Smooth muscle cell (in vitro differentiated cells): ENCODE measurements at regions not wholly inside any gene's neighbourhood (a gene's known extent, or its start where the extent isn't known, plus 50 kb on each side); places are given as distances from the start of the nearest gene placed in this dataset.
A peak's percentile ranks its signal among the peaks of the same experiment; 100 is the strongest.

Experiments used
- DNase-seq: peaks from one replicate; lab custom pipeline; 2025; ENCODE audit not compliant: unreplicated experiment; lab: John Stamatoyannopoulos, UW
- H2AFZ ChIP-seq: fragments of 200-600 bp; sonication (generic); 2 replicates; pipeline ENCODE4 v1.6.0; 2016; ENCODE audit warnings: antibody characterized with exemption, low read depth, mild to moderate bottlenecking
- H3F3A ChIP-seq: fragments of 200-600 bp; sonication (generic); 2 replicates; pipeline ENCODE4 v1.6.0; 2017; ENCODE audit warnings: antibody characterized with exemption, low read depth
- H3K27ac ChIP-seq: fragments of 200-600 bp; sonication (generic); 2 replicates; pipeline ENCODE4 v1.5.1; 2016; ENCODE audit warnings: low read depth, mild to moderate bottlenecking
- H3K27me3 ChIP-seq: fragments of 200-600 bp; sonication (generic); 2 replicates; pipeline ENCODE4 v1.6.1; 2016; ENCODE audit warnings: low read depth, mild to moderate bottlenecking
- H3K36me3 ChIP-seq: fragments of 200-600 bp; sonication (generic); 2 replicates; pipeline ENCODE4 v1.5.1; 2016; ENCODE audit warnings: low read depth
- H3K4me1 ChIP-seq: fragments of 200-600 bp; sonication (generic); 2 replicates; pipeline ENCODE4 v1.5.1; 2016; ENCODE audit warnings: low read depth
- H3K4me2 ChIP-seq: fragments of 200-600 bp; sonication (generic); 2 replicates; pipeline ENCODE4 v1.6.0; 2016; ENCODE audit warnings: mild to moderate bottlenecking
- H3K4me3 ChIP-seq: fragments of 200-600 bp; sonication (generic); 2 replicates; pipeline ENCODE4 v1.5.1; 2016; ENCODE audit warnings: mild to moderate bottlenecking
- H3K79me2 ChIP-seq: fragments of 200-600 bp; sonication (generic); 2 replicates; pipeline ENCODE4 v1.6.0; 2016; ENCODE audit warnings: low read depth, mild to moderate bottlenecking
- H3K9ac ChIP-seq: fragments of 200-600 bp; sonication (generic); 2 replicates; pipeline ENCODE4 v1.6.0; 2016; ENCODE audit warnings: low read depth
- H3K9me3 ChIP-seq: fragments of 200-600 bp; sonication (generic); replicated peaks from 2 replicates; pipeline ENCODE4 v1.5.1; 2016; ENCODE audit warnings: low read depth
- H4K20me1 ChIP-seq: fragments of 200-600 bp; sonication (generic); 2 replicates; pipeline ENCODE4 v1.6.0; 2016; ENCODE audit warnings: low read depth
- CTCF ChIP-seq: fragments of 200-600 bp; sonication (generic); IDR thresholded peaks from 2 replicates; pipeline ENCODE4 v1.5.1; 2017; ENCODE audit warnings: borderline replicate concordance, mild to moderate bottlenecking, antibody characterized with exemption; ENCODE audit not compliant: insufficient read depth, poor library complexity, severe bottlenecking
- WGBS: methylation state at CpG from one replicate; pipeline ENCODE4 v1.1.7; 2016; ENCODE audit warnings: low lambda C conversion rate; 5-methylcytosine and 5-hydroxymethylcytosine counted together

GRCh38 chr13:73168953-73169401 is 110.2 kb downstream of the KLF5 start:
- H3F3A ChIP-seq, result no peaks in the 10 kb centered on the region
- no peaks in the 10 kb centered on the region for H3K9me3 ChIP-seq
- H4K20me1 ChIP-seq, result no peaks in the 10 kb centered on the region
- H3K27ac ChIP-seq, result peak overlapping the region; percentile 87
- peaks cover 6% of the 10 kb centered on the region for H3K4me1 ChIP-seq
- WGBS, result 74% methylated on average over 8 of the region's 8 CpGs
- no peak for TF ChIP-seq CTCF
- H3K4me3 ChIP-seq, result no peak overlapping the region
- H3K4me2 ChIP-seq, result no peak overlapping the region
- peak overlapping the region; percentile 63 for H3K9ac ChIP-seq
- no peaks in the 10 kb centered on the region for H3K27me3 ChIP-seq
- no peak for DNase-seq
- H3K36me3 ChIP-seq, result no peaks in the 10 kb centered on the region
- H2AFZ ChIP-seq, result no peak overlapping the region
- H3K79me2 ChIP-seq, result no peaks in the 10 kb centered on the region

- H3K4me3 ChIP-seq, result no peak overlapping the region
- H3K4me1 ChIP-seq, result peaks cover 6% of the 10 kb centered on the region
- peak overlapping the region; percentile 63 for H3K9ac ChIP-seq
- DNase-seq, result no peak
- H2AFZ ChIP-seq, result no peak overlapping the region
- H3K9me3 ChIP-seq, result no peaks in the 10 kb centered on the region
- no peaks in the 10 kb centered on the region for H3K36me3 ChIP-seq
- H3K79me2 ChIP-seq, result no peaks in the 10 kb centered on the region
- no peaks in the 10 kb centered on the region for H3K27me3 ChIP-seq
- 74% methylated on average over 1 of the region's 1 CpG for WGBS
- TF ChIP-seq CTCF, result no peak
- H4K20me1 ChIP-seq, result no peaks in the 10 kb centered on the region
- peak overlapping the region; percentile 87 for H3K27ac ChIP-seq
- H3K4me2 ChIP-seq, result no peak overlapping the region
- no peaks in the 10 kb centered on the region for H3F3A ChIP-seq
Observed at GRCh38 chr13:73168226-73168952, 109.6 kb downstream of the KLF5 start.

GRCh38 chr13:73167028-73167820 is 108.4 kb downstream of the KLF5 start:
- H3K9ac ChIP-seq, result no peak overlapping the region
- no peaks in the 10 kb centered on the region for H3K27me3 ChIP-seq
- H2AFZ ChIP-seq, result no peak overlapping the region
- H3K4me2 ChIP-seq, result no peak overlapping the region
- DNase-seq, result no peak
- 73% methylated on average over 4 of the region's 4 CpGs for WGBS
- no peak for TF ChIP-seq CTCF
- no peaks in the 10 kb centered on the region for H3K9me3 ChIP-seq
- peak overlapping the region; percentile 87 for H3K27ac ChIP-seq
- no peaks in the 10 kb centered on the region for H4K20me1 ChIP-seq
- H3F3A ChIP-seq, result no peaks in the 10 kb centered on the region
- no peak overlapping the region for H3K4me3 ChIP-seq
- no peaks in the 10 kb centered on the region for H3K79me2 ChIP-seq
- H3K36me3 ChIP-seq, result no peaks in the 10 kb centered on the region
- H3K4me1 ChIP-seq, result peaks cover 6% of the 10 kb centered on the region
